UCSD-AML1 (cell line): ENCODE measurements at regions not wholly inside any gene's neighbourhood (a gene's known extent, or its start where the extent isn't known, plus 50 kb on each side); places are given as distances from the start of the nearest gene placed in this dataset.

ENCODE experiments used
- DNase-seq: peaks from one replicate; lab custom pipeline; 2025; ENCODE audit not compliant: unreplicated experiment; lab: John Stamatoyannopoulos, UW

- no peak for DNase-seq
Measured at GRCh38 chr10:88164471-88164870, 301.0 kb downstream of the PTEN start.

- DNase-seq: no peak
Measured at GRCh38 chr10:88165849-88166271, 302.4 kb downstream of the PTEN start.

GRCh38 chr10:88168171-88169036, 305.0 kb downstream of the PTEN start:
- no peak for DNase-seq

- DNase-seq: no peak
Measured at GRCh38 chr10:88169037-88169319, 305.6 kb downstream of the PTEN start.

- no peak for DNase-seq
Measured at GRCh38 chr10:88170628-88171027, 307.2 kb downstream of the PTEN start.

- DNase-seq: no peak
Measured at GRCh38 chr10:88172159-88172558, 308.7 kb downstream of the PTEN start.

- no peak for DNase-seq
Measured at GRCh38 chr10:88174391-88174790, 311.0 kb downstream of the PTEN start.

- no peak for DNase-seq
Measured at GRCh38 chr10:88178758-88179157, 315.3 kb downstream of the PTEN start.

GRCh38 chr10:88179831-88180230, 316.4 kb downstream of the PTEN start:
- DNase-seq: no peak

- no peak for DNase-seq
Measured at GRCh38 chr10:88181902-88182600, 318.6 kb downstream of the PTEN start.

- no peak for DNase-seq
Measured at GRCh38 chr10:88182601-88182930, 319.1 kb downstream of the PTEN start.

GRCh38 chr10:88184543-88185297, 321.3 kb downstream of the PTEN start:
- DNase-seq: no peak

- DNase-seq: no peak
Measured at GRCh38 chr10:88185830-88186229, 322.4 kb downstream of the PTEN start.

GRCh38 chr10:88186335-88186734, 322.9 kb downstream of the PTEN start:
- DNase-seq: no peak

- DNase-seq: no peak
Measured at GRCh38 chr10:88187472-88187871, 324.0 kb downstream of the PTEN start.

- DNase-seq: no peak
Measured at GRCh38 chr10:88190123-88190522, 326.7 kb downstream of the PTEN start.

GRCh38 chr10:88190540-88191235, 327.3 kb downstream of the PTEN start:
- DNase-seq: no peak

- DNase-seq: no peak
Measured at GRCh38 chr10:88193018-88193417, 329.6 kb downstream of the PTEN start.

GRCh38 chr10:88194041-88194887, 330.8 kb downstream of the PTEN start:
- no peak for DNase-seq

GRCh38 chr10:88194961-88195367, 331.5 kb downstream of the PTEN start:
- no peak for DNase-seq
